ENCODE measurements at regions not wholly inside any gene's neighbourhood (a gene's known extent, or its start where the extent isn't known, plus 50 kb on each side); places are given as distances from the start of the nearest gene placed in this dataset.

DNA sequence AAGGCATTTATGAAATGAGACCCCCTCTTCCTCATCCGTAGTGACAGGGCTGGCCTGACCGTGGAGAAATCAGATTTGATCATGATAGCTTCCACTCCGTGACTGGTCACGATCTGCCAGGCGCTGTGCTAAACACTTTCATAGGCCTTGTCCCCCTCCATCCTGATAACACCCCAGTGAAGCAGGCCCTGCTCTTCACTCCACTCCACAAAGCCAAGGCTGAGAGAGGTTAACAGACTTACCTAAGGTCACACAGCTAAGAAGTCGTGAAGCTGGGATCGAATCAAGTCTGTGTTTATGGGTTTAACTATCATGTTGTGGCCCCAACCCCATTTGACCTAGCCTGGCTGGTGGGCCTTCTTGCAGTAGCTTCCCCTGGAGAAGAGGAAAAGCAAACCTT lies 53.3 kb upstream of the IL17B start:
- Histone ChIP-seq H3K36me3 (ENCODE audit: control insufficient read depth, insufficient read depth, low read length) (no peaks in the 10 kb centered on the region), H3K4me1 (ENCODE audit: control insufficient read depth, insufficient read depth, low read length) (no peaks in the 10 kb centered on the region), H3K9ac (ENCODE audit: low read depth, low read length) (no peak overlapping the region), H3K4me3 (ENCODE audit: low read depth, low read length) (no peak overlapping the region), H3K27me3 (ENCODE audit: control insufficient read depth, insufficient read depth, low read length) (no peaks in the 10 kb centered on the region), H3K9me3 (ENCODE audit: control insufficient read depth, insufficient read depth, low read length) (no peaks in the 10 kb centered on the region)

GRCh38 chr5:149429839-149430721 lies 51.0 kb upstream of the IL17B start:
- Histone ChIP-seq H3K4me1 (ENCODE audit: control insufficient read depth, insufficient read depth, low read length) (peaks cover under 1% of the 10 kb centered on the region), H3K36me3 (ENCODE audit: control insufficient read depth, insufficient read depth, low read length) (no peaks in the 10 kb centered on the region), H3K9me3 (ENCODE audit: control insufficient read depth, insufficient read depth, low read length) (no peaks in the 10 kb centered on the region), H3K27me3 (ENCODE audit: control insufficient read depth, insufficient read depth, low read length) (no peaks in the 10 kb centered on the region), H3K9ac (ENCODE audit: low read depth, low read length) (no peak overlapping the region), H3K4me3 (ENCODE audit: low read depth, low read length) (no peak overlapping the region)

All from iPS-15b (cell line).